ENCODE measurements at regions not wholly inside any gene's neighbourhood (a gene's known extent, or its start where the extent isn't known, plus 50 kb on each side); places are given as distances from the start of the nearest gene placed in this dataset.
A peak's percentile ranks its signal among the peaks of the same experiment; 100 is the strongest.
"Not testable (repeated sequence)": the region's sequence is repeated elsewhere in the genome, so short reads cannot be mapped to it uniquely, and the experiment has no call there.

- no peak for TF ChIP-seq GATA1 (IDR thresholded peaks at IDR 0.05; ENCODE audit: low read depth, low read length)
- TF ChIP-seq POLR2A (IDR thresholded peaks at IDR 0.05; ENCODE audit: low read length) = no peak
- DNase-seq = peak in 1 of 2 experiments; percentile 0
Observed at GRCh38 chrX:145393702-145394235, 146.5 kb downstream of the SPANXN1 start.

GRCh38 chrX:145394344-145394743, 147.0 kb downstream of the SPANXN1 start:
- no peak for DNase-seq
- no peak for TF ChIP-seq GATA1 (IDR thresholded peaks at IDR 0.05; ENCODE audit: low read depth, low read length)
- TF ChIP-seq POLR2A (IDR thresholded peaks at IDR 0.05; ENCODE audit: low read length) = no peak

- no peak for DNase-seq
- no peak for TF ChIP-seq POLR2A (IDR thresholded peaks at IDR 0.05; ENCODE audit: low read length)
- TF ChIP-seq GATA1 (IDR thresholded peaks at IDR 0.05; ENCODE audit: low read depth, low read length) = no peak
Observed at GRCh38 chrX:145396612-145397011, 149.3 kb downstream of the SPANXN1 start.

GRCh38 chrX:145405012-145405411, 157.7 kb downstream of the SPANXN1 start:
- no peak for TF ChIP-seq POLR2A (IDR thresholded peaks at IDR 0.05; ENCODE audit: low read length)
- DNase-seq = peak; percentile 1 to 28

GRCh38 chrX:145410622-145411021, 163.3 kb downstream of the SPANXN1 start:
- no peak for DNase-seq
- TF ChIP-seq POLR2A (IDR thresholded peaks at IDR 0.05; ENCODE audit: low read length) (no peak), GATA1 (IDR thresholded peaks at IDR 0.05; ENCODE audit: low read depth, low read length) (no peak)

GRCh38 chrX:145436211-145436610, 188.9 kb downstream of the SPANXN1 start:
- DNase-seq = not testable (repeated sequence)

GRCh38 chrX:145464650-145465049, 217.3 kb downstream of the SPANXN1 start:
- no peak for DNase-seq
- TF ChIP-seq POLR2A (IDR thresholded peaks at IDR 0.05; ENCODE audit: low read length) = no peak
- no peak for TF ChIP-seq GATA1 (IDR thresholded peaks at IDR 0.05; ENCODE audit: low read depth, low read length)

- TF ChIP-seq POLR2A (IDR thresholded peaks at IDR 0.05; ENCODE audit: low read length) = no peak
- TF ChIP-seq GATA1 (IDR thresholded peaks at IDR 0.05; ENCODE audit: low read depth, low read length) = no peak
- DNase-seq = no peak
Observed at GRCh38 chrX:145475725-145476124, 228.4 kb downstream of the SPANXN1 start.

- no peak for DNase-seq
- TF ChIP-seq GATA1 (IDR thresholded peaks at IDR 0.05; ENCODE audit: low read depth, low read length) = no peak
- TF ChIP-seq POLR2A (IDR thresholded peaks at IDR 0.05; ENCODE audit: low read length) = no peak
Observed at GRCh38 chrX:145484740-145485139, 237.4 kb downstream of the SPANXN1 start.

- DNase-seq = no peak
- TF ChIP-seq POLR2A (IDR thresholded peaks at IDR 0.05; ENCODE audit: low read length) (no peak), GATA1 (IDR thresholded peaks at IDR 0.05; ENCODE audit: low read depth, low read length) (no peak)
Observed at GRCh38 chrX:145502670-145503069, 255.4 kb downstream of the SPANXN1 start.

- DNase-seq = no peak
- TF ChIP-seq GATA1 (IDR thresholded peaks at IDR 0.05; ENCODE audit: low read depth, low read length) (no peak), POLR2A (IDR thresholded peaks at IDR 0.05; ENCODE audit: low read length) (no peak)
Observed at GRCh38 chrX:145506214-145506613, 258.9 kb downstream of the SPANXN1 start.

- TF ChIP-seq GATA1 (IDR thresholded peaks at IDR 0.05; ENCODE audit: low read depth, low read length) = no peak
- no peak for TF ChIP-seq POLR2A (IDR thresholded peaks at IDR 0.05; ENCODE audit: low read length)
- no peak for DNase-seq
Observed at GRCh38 chrX:145524931-145525330, 277.6 kb downstream of the SPANXN1 start.

GRCh38 chrX:145532176-145532780, 285.0 kb downstream of the SPANXN1 start:
- no peak for DNase-seq
- no peak for TF ChIP-seq GATA1 (IDR thresholded peaks at IDR 0.05; ENCODE audit: low read depth, low read length)
- no peak for TF ChIP-seq POLR2A (IDR thresholded peaks at IDR 0.05; ENCODE audit: low read length)

- DNase-seq = no peak
- TF ChIP-seq POLR2A (IDR thresholded peaks at IDR 0.05; ENCODE audit: low read length) = no peak
- TF ChIP-seq GATA1 (IDR thresholded peaks at IDR 0.05; ENCODE audit: low read depth, low read length) = no peak
Observed at GRCh38 chrX:145533534-145533933, 284.1 kb upstream of the SLITRK2 start.

GRCh38 chrX:145549496-145549895, 268.1 kb upstream of the SLITRK2 start:
- no peak for DNase-seq
- no peak for TF ChIP-seq GATA1 (IDR thresholded peaks at IDR 0.05; ENCODE audit: low read depth, low read length)
- no peak for TF ChIP-seq POLR2A (IDR thresholded peaks at IDR 0.05; ENCODE audit: low read length)

GRCh38 chrX:145552643-145553042, 265.0 kb upstream of the SLITRK2 start:
- DNase-seq = no peak
- TF ChIP-seq POLR2A (IDR thresholded peaks at IDR 0.05; ENCODE audit: low read length) (no peak), GATA1 (IDR thresholded peaks at IDR 0.05; ENCODE audit: low read depth, low read length) (no peak)

Data from erythroblast (primary cell).